GM19463 (cell line): ENCODE measurements at regions not wholly inside any gene's neighbourhood (a gene's known extent, or its start where the extent isn't known, plus 50 kb on each side); places are given as distances from the start of the nearest gene placed in this dataset.

Experiments
- ATAC-seq: cut with Tn5 transposase; IDR thresholded peaks from one replicate; pipeline ENCODE4 v1.9.1; 2021; ENCODE audit warnings: mild to moderate bottlenecking, moderate library complexity; ENCODE audit not compliant: unreplicated experiment

DNA sequence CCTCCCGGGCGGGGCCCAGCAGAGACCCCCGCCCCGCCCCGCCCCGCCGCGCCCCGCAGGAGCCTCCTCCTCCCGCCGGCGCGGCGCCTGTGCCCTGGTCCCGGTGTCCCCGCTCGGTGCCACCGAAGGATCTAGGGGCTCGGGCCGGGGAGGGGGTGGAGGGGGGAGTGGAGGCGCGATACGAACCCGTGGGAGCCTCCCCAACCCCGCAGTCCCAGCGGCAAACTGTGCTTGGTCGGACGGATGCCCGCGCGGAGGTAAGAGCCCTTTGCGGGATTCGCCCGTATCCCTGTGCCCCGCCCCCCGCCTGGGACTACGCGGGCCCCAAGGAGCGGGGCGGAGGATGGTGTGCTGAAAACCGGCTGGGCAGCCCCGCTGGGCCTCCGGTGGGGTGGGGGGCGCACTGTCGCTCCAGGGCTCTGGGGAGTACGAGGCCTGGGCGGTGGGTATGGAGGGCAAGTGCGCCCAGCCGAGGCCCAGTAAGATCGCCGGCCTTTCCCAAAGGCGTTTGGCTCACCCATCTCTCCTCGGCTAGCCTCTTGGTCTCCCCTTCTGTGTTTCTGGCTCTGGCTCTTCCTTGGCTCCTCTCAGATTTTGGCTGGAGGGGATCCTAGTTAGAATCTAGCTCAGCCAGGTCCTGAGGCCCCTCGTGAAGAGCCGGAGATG, 65.6 kb upstream of the POLG start:
- peak; percentile 18 for ATAC-seq

DNA sequence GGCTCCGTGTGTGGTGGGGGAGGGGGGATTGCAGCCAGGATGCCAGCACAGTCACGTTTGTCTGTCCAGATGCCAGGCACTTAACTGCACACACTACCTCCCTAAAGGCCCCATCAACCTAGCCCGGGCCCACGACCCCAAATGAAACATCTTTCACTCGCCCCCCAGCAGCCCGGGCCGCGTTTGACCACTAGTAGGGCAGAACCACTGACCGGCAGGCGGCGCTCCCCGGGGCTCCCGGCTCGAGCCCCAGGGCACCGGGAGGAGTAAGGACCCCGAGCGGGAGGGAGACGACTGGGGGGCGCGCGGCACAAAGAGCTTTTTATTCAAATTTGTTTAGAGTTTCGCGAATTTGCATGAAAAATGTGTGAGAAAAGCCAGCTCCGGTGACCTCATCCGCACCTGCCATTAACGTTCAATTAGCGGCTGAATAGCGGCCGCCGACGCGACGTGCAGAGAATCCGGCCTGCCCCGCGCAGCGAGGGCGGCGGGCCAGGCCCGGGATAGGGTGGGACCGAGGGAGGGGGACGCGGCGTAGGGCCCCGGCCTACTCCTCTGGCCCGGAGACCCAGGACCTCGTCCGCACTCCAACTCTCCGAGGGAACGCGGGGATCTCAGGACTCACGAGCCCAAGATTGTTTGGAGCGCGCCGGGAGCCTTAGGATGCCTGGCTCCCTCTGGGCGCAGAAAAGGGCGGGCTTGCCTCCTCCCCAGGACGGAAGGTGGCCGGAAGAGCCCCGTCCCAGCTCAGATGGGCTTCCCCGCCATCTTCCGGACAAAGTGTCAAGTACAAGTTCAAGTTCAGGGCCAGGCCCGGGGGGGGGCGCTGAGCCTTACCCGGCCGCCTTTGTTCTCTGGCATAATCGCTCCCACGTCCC, 64.9 kb upstream of the POLG start:
- ATAC-seq = peak; percentile 65

- ATAC-seq = no peak
These were observed 64.2 kb upstream of the POLG start for GRCh38 chr15:89398896-89399237.

GRCh38 chr15:89397653-89398023, 63.0 kb upstream of the POLG start:
- ATAC-seq = no peak

GRCh38 chr15:89396723-89397652, 62.4 kb upstream of the POLG start:
- ATAC-seq = no peak

- ATAC-seq = no peak
These were observed 61.4 kb upstream of the POLG start for GRCh38 chr15:89395996-89396395.

DNA sequence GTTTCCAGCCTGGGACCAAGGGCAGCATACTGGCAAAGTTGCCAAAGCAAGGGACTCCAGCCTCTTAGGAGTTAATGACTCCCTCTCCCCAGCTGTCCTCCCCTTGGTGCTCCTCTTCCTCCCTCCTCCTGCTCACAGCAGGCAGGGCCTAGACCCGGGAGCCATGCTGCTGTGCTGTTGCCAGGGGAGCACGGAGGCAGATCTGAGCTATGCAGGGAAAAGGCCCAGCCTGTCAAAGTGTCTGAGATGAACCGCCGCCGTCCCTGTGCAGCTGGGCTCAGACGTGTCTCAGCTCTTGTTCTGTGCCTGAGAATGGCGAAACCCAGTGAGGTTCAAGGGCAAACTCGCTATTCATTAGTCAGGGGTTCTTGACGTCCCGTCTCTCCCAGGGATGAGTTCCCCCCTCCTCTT, 60.8 kb upstream of the POLG start:
- no peak for ATAC-seq

GRCh38 chr15:89395031-89395430, 60.4 kb upstream of the POLG start:
- no peak for ATAC-seq

DNA sequence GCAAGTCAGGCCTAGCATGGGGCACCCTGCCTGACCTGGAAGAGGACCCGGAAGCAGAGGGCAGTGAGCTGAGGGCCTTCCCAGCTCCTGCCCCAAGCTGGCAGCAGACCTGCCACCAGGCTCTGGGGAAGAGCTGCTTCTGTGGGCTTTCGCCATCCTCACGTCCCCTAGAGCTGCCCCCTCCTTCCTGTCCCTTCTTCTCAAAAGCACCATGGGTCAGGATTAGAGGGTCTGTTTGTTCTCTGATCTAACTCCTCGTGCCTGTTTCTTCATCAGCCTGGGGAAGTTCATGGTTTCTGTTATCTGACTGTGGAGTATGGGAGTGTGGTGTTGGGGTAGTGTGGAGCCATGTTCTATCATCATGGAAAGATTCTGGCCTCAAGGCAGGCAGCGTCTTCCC, 58.4 kb upstream of the POLG start:
- no peak for ATAC-seq

DNA sequence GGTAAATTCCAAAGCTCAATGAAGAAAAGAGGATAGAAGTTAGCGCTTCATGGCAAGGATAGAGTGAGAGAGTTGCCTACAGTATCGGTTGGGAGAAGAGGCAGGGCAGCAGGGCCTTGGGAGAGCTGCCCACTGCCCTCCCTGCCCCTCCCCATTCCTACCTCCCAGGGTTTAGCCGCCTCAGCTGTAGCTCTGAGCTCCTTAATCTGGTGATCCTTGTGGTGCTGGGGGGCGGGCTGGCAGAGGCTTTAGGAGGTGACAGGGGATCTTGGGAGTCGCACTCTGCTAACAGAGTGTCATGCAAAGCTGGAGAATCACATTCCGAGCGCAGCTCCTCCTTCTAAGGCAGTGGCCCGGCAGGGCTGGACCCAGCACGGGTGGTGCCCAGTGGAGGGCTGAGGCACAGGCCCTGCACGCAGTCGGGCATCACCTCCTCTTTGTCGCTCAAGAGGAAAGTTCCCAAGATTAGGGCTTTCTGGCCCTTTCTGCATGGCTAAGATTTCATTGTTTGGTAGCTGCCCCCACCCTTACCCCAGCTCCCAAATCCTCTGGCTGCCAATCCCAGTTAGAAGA, 57.1 kb upstream of the POLG start:
- no peak for ATAC-seq

- ATAC-seq = no peak
These were observed 55.4 kb upstream of the POLG start for GRCh38 chr15:89389841-89390603.

- ATAC-seq = no peak
These were observed 52.7 kb upstream of the POLG start for GRCh38 chr15:89387140-89387903.

- ATAC-seq = no peak
These were observed 51.1 kb upstream of the POLG start for GRCh38 chr15:89385596-89386331.
